Small intestine (tissue), 7 donors: ENCODE measurements at regions not wholly inside any gene's neighbourhood (a gene's known extent, or its start where the extent isn't known, plus 50 kb on each side); places are given as distances from the start of the nearest gene placed in this dataset.

ENCODE experiments used
- DNase-seq, 2 donors: peaks; one replicate each; pipeline versions ENCODE4 v3.0.0 to v3.0.0-alpha.2; 2013
- FAIRE-seq: peaks from 2 replicates; lab custom pipeline; 2012; peaks lifted over from hg19 to GRCh38; lab: Jason Lieb, UNC
- H3K27ac ChIP-seq, 3 donors: one replicate each; pipeline ENCODE4 v1.5.1; 2013; ENCODE audit warnings: low read length in 2 of 3, mild to moderate bottlenecking in 2 of 3, control low read depth in 1 of 3, inconsistent platforms in 1 of 3, low read depth in 1 of 3, moderate library complexity in 1 of 3
- H3K27me3 ChIP-seq, 3 donors: one replicate each; pipeline ENCODE4 v1.6.1; 2013; ENCODE audit warnings: low read length in 3 of 3, inconsistent platforms in 1 of 3; ENCODE audit not compliant: control insufficient read depth in 3 of 3, insufficient read depth in 3 of 3
- H3K36me3 ChIP-seq, 3 donors: one replicate each; pipeline ENCODE4 v1.6.1; 2013; ENCODE audit warnings: low read length in 3 of 3, inconsistent platforms in 1 of 3, low read depth in 1 of 3, mild to moderate bottlenecking in 1 of 3, moderate library complexity in 1 of 3; ENCODE audit not compliant: control insufficient read depth in 3 of 3, insufficient read depth in 2 of 3
- H3K4me1 ChIP-seq, 3 donors: one replicate each; pipeline ENCODE4 v1.6.1; 2013; ENCODE audit warnings: low read length in 2 of 3, inconsistent platforms in 1 of 3, low read depth in 1 of 3, mild to moderate bottlenecking in 1 of 3, moderate library complexity in 1 of 3; ENCODE audit not compliant: control insufficient read depth in 3 of 3, insufficient read depth in 2 of 3
- H3K4me3 ChIP-seq, 3 donors: one replicate each; pipeline ENCODE4 v1.5.1; 2013; ENCODE audit warnings: low read length in 3 of 3, control low read depth in 1 of 3, inconsistent platforms in 1 of 3, low read depth in 1 of 3, mild to moderate bottlenecking in 1 of 3, moderate library complexity in 1 of 3
- H3K9me3 ChIP-seq, 2 donors: one replicate each; pipeline ENCODE4 v1.6.1; 2013; ENCODE audit warnings: low read depth in 1 of 2, low read length in 1 of 2; ENCODE audit not compliant: control insufficient read depth in 2 of 2, insufficient read depth in 1 of 2
- WGBS, 3 donors: extraction: QIAGEN DNeasy Blood & Tissue Kit; methylation state at CpG; one replicate each; pipeline ENCODE4 v1.1.7; 2013; 5-methylcytosine and 5-hydroxymethylcytosine counted together
- donor health status: healthy with polysubstance abuse.
- donor health status: control.
- donor health status: control.
- donor health status: Bipolar disorder and iron deficiency.
- donor health status: healthy.

DNA sequence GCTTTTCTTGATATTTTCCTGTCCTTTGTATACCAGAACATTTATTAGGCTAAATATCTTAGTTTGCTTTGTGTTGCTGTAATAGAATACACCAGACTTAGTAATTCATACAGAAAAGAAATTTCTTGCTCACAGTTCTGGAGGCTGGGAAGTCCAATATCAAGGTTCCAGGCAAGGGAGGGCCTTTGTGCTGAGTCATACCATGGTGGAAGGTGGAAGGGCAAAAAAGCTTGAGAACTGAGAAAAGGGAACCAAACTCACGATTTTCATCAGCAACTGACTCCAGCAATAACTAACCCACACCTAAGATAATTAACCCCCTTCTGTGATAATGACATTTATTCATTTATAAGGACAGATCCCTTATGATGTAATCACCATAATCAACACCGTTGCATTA is 496.9 kb upstream of the SUCLG2 start:
- H3K27ac ChIP-seq: no peak overlapping the region
- peaks cover 0 to 2% (median 0%) of the 10 kb centered on the region in 3 donors for H3K27me3 ChIP-seq
- H3K4me3 ChIP-seq: no peak overlapping the region
- 49 to 59% (median 58%) methylated on average over 2 of the region's 2 CpGs for WGBS, 3 donors
- no peaks in the 10 kb centered on the region for H3K36me3 ChIP-seq
- FAIRE-seq: no peak
- H3K4me1 ChIP-seq: no peaks in the 10 kb centered on the region
- no peak for DNase-seq
- H3K9me3 ChIP-seq: no peaks in the 10 kb centered on the region

DNA sequence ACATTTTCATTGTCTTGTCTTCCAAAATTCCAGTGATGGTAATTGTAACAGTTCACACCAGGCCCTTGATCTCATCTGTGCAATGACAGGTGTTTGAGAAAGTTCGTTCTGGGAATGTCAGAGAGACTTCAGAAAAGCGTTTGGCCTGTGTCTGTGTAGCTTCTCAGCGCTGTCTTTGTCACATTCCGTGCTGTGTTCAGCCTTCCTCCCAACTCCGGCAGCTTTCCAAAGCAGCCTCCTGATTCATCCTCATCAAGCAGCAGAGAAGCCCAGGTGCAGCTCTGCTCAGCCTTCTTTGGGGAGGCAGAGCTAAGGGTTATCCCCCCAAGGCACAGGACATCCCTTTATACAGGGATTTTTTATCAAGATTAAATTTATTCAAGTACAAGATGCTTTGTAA is 494.0 kb upstream of the SUCLG2 start:
- Histone ChIP-seq H3K27me3 (peaks cover 0 to 2% (median 0%) of the 10 kb centered on the region in 3 donors), H3K9me3 (no peaks in the 10 kb centered on the region), H3K4me3 (no peak overlapping the region), H3K27ac (no peak overlapping the region), H3K36me3 (no peaks in the 10 kb centered on the region), H3K4me1 (no peaks in the 10 kb centered on the region)
- 68 to 80% (median 79%) methylated on average over 5 of the region's 5 CpGs for WGBS, 3 donors
- no peak for DNase-seq
- no peak for FAIRE-seq

DNA sequence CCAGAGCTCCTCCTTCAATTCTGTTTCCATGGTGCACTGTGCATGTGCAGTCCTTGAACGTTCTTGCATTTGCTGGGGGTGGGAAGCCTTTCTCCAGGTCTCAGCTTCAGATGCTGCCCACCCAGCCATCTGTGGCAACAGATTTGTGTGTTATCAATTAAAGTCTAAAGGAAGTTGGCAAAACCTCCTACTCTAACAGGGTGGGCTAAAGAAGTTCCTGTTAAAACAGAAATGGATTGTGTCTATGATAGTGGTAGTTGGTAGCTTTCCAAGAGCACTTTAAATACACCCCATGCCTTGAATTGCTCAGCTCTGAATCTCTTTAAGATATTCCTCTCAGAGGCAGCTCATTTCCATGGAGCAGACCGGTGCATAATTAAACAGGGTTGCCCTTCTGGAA is 488.0 kb upstream of the SUCLG2 start:
- DNase-seq (no peak), FAIRE-seq (no peak)
- Histone ChIP-seq H3K27me3 (peaks cover 0 to 2% (median 0%) of the 10 kb centered on the region in 3 donors), H3K27ac (no peak overlapping the region), H3K4me1 (no peaks in the 10 kb centered on the region), H3K36me3 (no peaks in the 10 kb centered on the region), H3K4me3 (no peak overlapping the region), H3K9me3 (no peaks in the 10 kb centered on the region)
- WGBS, 3 donors: 50 to 59% (median 56%) methylated on average over 2 of the region's 2 CpGs

DNA sequence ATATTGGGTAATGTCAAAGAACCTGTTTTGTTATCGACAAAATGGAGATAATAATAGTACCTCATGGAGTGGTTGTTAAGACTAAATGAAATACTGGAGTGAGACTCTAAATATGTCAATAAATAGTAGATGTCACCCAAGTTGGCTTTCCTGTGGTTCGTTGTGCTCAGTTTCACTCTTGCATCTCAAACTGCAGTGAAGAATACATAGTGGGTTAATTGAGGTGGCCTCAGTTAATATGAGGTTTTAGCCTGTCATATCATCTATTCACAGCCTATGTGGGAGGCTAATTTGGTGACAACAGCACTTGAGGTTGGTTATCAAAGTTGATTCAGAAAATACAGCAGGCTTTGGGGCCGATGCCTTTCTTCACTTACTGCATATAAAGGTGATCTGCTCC is 485.5 kb upstream of the SUCLG2 start:
- Histone ChIP-seq H3K27me3 (no peaks in the 10 kb centered on the region), H3K4me1 (no peaks in the 10 kb centered on the region), H3K4me3 (no peak overlapping the region), H3K27ac (no peak overlapping the region), H3K36me3 (no peaks in the 10 kb centered on the region), H3K9me3 (no peaks in the 10 kb centered on the region)
- DNase-seq (no peak), FAIRE-seq (no peak)
- 80 to 91% (median 84%) methylated on average over 3 of the region's 3 CpGs for WGBS, 3 donors

DNA sequence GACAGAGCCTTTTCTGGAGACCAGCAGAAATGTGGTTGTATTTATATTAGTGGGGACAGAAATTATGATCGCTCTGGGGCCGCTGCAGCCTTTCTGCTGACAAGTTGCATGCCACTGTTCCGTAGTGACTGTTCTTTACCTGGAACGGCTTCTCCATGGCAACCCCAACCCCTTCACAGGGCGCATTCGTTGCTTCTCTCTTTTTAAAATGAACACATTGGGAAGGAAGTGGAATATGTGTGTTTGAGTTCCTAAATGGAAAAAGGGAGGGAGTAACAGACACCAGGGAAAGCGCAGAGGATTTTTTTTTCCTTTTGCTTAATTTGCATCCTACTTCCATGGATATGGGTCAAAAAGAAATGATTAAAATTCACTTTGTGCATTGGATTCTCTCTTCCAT is 482.0 kb upstream of the SUCLG2 start:
- no peak for DNase-seq
- Histone ChIP-seq H3K4me3 (no peak overlapping the region), H3K27ac (no peak overlapping the region), H3K9me3 (no peaks in the 10 kb centered on the region), H3K4me1 (no peaks in the 10 kb centered on the region), H3K36me3 (no peaks in the 10 kb centered on the region), H3K27me3 (no peaks in the 10 kb centered on the region)
- no peak for FAIRE-seq
- whole genome bisulfite sequencing, 3 donors: 54 to 73% (median 64%) methylated on average over 7 of the region's 7 CpGs

DNA sequence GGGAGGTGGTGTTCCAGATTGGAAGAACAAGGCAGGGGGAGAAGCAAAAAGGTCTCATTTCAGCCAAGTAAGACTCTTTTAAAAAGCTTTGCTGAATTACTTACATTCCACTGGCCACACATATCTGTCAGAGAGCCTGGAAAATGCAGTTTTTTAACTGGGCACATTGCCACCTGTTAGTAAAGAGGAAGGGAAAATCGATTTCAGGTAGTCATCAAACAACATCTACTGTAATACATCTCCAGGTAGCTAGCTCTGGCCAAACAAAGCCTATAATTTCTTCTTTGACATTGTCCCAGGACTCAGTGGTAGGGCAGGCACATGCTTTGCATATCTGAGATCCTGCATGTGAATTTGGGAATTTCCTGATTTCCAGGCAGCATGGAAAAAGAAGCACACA is 480.7 kb upstream of the SUCLG2 start:
- H3K4me1 ChIP-seq: no peaks in the 10 kb centered on the region
- DNase-seq (no peak), FAIRE-seq (no peak)
- H3K4me3 ChIP-seq: no peak overlapping the region
- no peaks in the 10 kb centered on the region for H3K27me3 ChIP-seq
- 14 to 56% (median 36%) methylated on average over 1 of the region's 1 CpG for WGBS, 3 donors
- H3K36me3 ChIP-seq: no peaks in the 10 kb centered on the region
- H3K9me3 ChIP-seq: no peaks in the 10 kb centered on the region
- H3K27ac ChIP-seq: no peak overlapping the region

DNA sequence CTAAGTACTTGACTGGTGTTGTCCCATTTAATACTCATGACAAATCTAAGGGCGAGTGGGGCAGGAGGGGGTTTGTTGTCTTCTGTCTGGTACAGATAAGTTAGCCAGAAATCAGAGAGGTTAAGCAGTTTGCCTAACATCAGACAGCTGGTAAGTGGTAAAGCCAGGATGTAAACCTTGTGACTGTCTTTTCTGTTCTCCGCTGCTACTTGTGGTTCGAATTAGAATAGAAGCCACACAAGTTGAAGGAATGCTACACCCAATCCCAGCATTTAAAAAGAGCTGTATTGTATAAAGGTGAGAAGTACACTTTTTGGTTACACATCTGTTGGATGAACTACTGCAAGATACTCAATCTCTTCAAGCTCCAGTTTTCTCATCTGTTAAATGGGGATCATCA is 474.7 kb upstream of the SUCLG2 start:
- Histone ChIP-seq H3K27ac (no peak overlapping the region), H3K9me3 (no peaks in the 10 kb centered on the region), H3K4me1 (no peaks in the 10 kb centered on the region), H3K27me3 (no peaks in the 10 kb centered on the region), H3K36me3 (no peaks in the 10 kb centered on the region), H3K4me3 (no peak overlapping the region)
- DNase-seq (no peak), FAIRE-seq (no peak)
- WGBS, 3 donors: 68 to 76% (median 69%) methylated on average over 3 of the region's 3 CpGs

DNA sequence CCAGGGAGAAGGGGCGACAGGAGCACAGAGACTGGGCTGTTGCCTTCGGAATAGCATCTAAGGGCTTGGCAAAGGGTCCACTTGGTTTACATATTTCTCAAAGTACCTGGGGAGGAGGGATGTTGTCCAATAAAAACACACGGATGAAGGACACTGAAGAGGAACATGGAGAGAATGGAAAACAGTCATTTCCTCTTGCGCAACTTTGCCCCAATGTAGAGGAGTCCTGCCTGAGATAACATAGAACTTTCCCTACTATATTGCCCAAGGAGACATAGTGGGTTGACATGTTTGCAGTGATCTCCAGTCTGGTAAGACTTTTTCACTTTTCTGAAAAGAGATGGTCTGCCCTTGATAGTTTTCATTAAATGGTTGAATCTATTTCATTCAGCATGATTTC is 468.8 kb upstream of the SUCLG2 start:
- Histone ChIP-seq H3K27ac (no peak overlapping the region), H3K27me3 (no peaks in the 10 kb centered on the region), H3K9me3 (no peaks in the 10 kb centered on the region), H3K36me3 (no peaks in the 10 kb centered on the region), H3K4me1 (no peaks in the 10 kb centered on the region), H3K4me3 (no peak overlapping the region)
- WGBS, 3 donors: 78 to 83% (median 78%) methylated on average over 4 of the region's 4 CpGs
- FAIRE-seq (no peak), DNase-seq (no peak)

DNA sequence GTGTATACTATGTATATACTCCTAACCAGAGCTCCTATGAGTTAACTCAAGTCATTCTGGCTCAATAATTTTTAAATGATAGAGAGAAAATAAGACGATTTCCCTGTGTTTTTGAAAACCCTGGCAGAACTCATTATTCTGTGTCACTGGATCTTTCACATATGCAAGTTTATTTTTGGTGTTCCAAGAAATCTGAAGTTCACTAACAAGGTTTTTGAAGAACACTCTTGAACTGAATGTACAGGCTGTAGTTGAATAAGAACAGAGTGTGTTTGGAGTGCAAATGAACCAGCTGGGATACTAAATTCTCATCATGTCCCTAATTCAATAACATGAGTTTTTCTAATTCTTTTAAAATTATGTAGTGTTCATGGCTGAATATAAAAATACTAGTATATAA is 466.9 kb upstream of the SUCLG2 start:
- H3K4me1 ChIP-seq: no peaks in the 10 kb centered on the region
- FAIRE-seq (no peak), DNase-seq (no peak)
- no peak overlapping the region for H3K4me3 ChIP-seq
- H3K27me3 ChIP-seq: no peaks in the 10 kb centered on the region
- no peak overlapping the region for H3K27ac ChIP-seq
- no peaks in the 10 kb centered on the region for H3K9me3 ChIP-seq
- 56 to 59% (median 56%) methylated on average over 1 of the region's 1 CpG for WGBS, 3 donors
- no peaks in the 10 kb centered on the region for H3K36me3 ChIP-seq
